H1 (cell line): ENCODE measurements at regions not wholly inside any gene's neighbourhood (a gene's known extent, or its start where the extent isn't known, plus 50 kb on each side); places are given as distances from the start of the nearest gene placed in this dataset.

ENCODE experiments used
- CTCF ChIA-PET: fragments of 300-600 bp; sonication (Branson Sonifier 250); formaldehyde crosslinking; loops from one replicate; lab custom pipeline; 2021; ENCODE audit not compliant: partially characterized antibody; lab: Charles Lee
- POLR2A ChIA-PET: fragments of 300-600 bp; sonication (Branson Sonifier 250); formaldehyde crosslinking; loops from one replicate; lab custom pipeline; 2021; ENCODE audit warnings: inconsistent platforms; ENCODE audit not compliant: partially characterized antibody; lab: Charles Lee
- DNase-seq, 2 experiments: peaks; one replicate each; pipeline versions ENCODE4 v3.0.0 to v3.0.0-alpha.2; 2010 to 2022; ENCODE audit warnings: low spot score in 2 of 2, low read depth in 1 of 2, mixed read lengths in 1 of 2
- FAIRE-seq: peaks from 2 replicates; lab custom pipeline; 2011; peaks lifted over from hg19 to GRCh38; lab: Jason Lieb, UNC
- H2AFZ ChIP-seq: 2 replicates; pipeline ENCODE4 v1.8.1; 2012; ENCODE audit warnings: low read length, inconsistent platforms
- H2AK5ac ChIP-seq: 2 replicates; pipeline ENCODE4 v1.6.1; 2013; ENCODE audit warnings: low read depth, low read length
- H2BK120ac ChIP-seq: replicated peaks from 2 replicates; pipeline ENCODE3; 2013; ENCODE audit warnings: low read depth, low read length, inconsistent platforms
- H2BK12ac ChIP-seq: 2 replicates; pipeline ENCODE4 v1.6.1; 2013; ENCODE audit warnings: low read depth, low read length
- H2BK15ac ChIP-seq: 2 replicates; pipeline ENCODE4 v1.6.1; 2013; ENCODE audit warnings: low read length
- H2BK20ac ChIP-seq: 2 replicates; pipeline ENCODE4 v1.6.1; 2013; ENCODE audit warnings: low read length
- H2BK5ac ChIP-seq: 2 replicates; pipeline ENCODE4 v1.6.1; 2013; ENCODE audit warnings: low read depth, low read length
- H3K14ac ChIP-seq: 2 replicates; pipeline ENCODE4 v1.6.1; 2013; ENCODE audit warnings: inconsistent platforms; ENCODE audit not compliant: insufficient read length
- H3K18ac ChIP-seq: 2 replicates; pipeline ENCODE4 v1.6.1; 2013; ENCODE audit warnings: low read length; ENCODE audit errors: extremely low read depth
- H3K23ac ChIP-seq: 2 replicates; pipeline ENCODE4 v1.6.1; 2013; ENCODE audit warnings: inconsistent platforms; ENCODE audit not compliant: insufficient read length
- H3K23me2 ChIP-seq: 2 replicates; pipeline ENCODE4 v1.6.1; 2013; ENCODE audit warnings: low read depth, low read length
- H3K27ac ChIP-seq: 2 replicates; pipeline ENCODE4 v1.6.1; 2011; ENCODE audit warnings: low read depth, low read length, inconsistent platforms
- H3K27me3 ChIP-seq, 4 experiments: replicated peaks in 1 of 4; 1 replicate in 1 of 4; 2 replicates in 3 of 4; pipeline versions ENCODE4 v1.6.1 to v1.8.1; 2011 to 2013; ENCODE audit warnings: low read length in 3 of 4, mild to moderate bottlenecking in 3 of 4, inconsistent platforms in 2 of 4, mixed read lengths in 2 of 4, moderate library complexity in 1 of 4; ENCODE audit not compliant: control insufficient read depth in 3 of 4, insufficient read depth in 3 of 4; ENCODE audit errors: extremely low read depth in 1 of 4
- H3K36me3 ChIP-seq, 4 experiments: 2 replicates each; pipeline versions ENCODE4 v1.6.1 to v1.8.1; 2011 to 2013; ENCODE audit warnings: mild to moderate bottlenecking in 4 of 4, low read length in 3 of 4, moderate library complexity in 2 of 4, control low read depth in 1 of 4, inconsistent platforms in 1 of 4; ENCODE audit not compliant: insufficient read depth in 4 of 4, control insufficient read depth in 2 of 4
- H3K4ac ChIP-seq: replicated peaks from 2 replicates; pipeline ENCODE3; 2013; ENCODE audit warnings: low read length, low read depth, mixed read lengths, inconsistent platforms; ENCODE audit not compliant: insufficient read length
- H3K4me1 ChIP-seq, 4 experiments: replicated peaks in 1 of 4; 1 replicate in 1 of 4; 2 replicates in 3 of 4; pipeline versions ENCODE4 v1.6.1 to v1.8.1; 2011 to 2013; ENCODE audit warnings: low read length in 3 of 4, inconsistent platforms in 2 of 4, mixed read lengths in 1 of 4; ENCODE audit not compliant: insufficient read depth in 4 of 4, control insufficient read depth in 3 of 4
- H3K4me2 ChIP-seq, 2 experiments: 2 replicates each; pipeline versions ENCODE4 v1.6.1 to v1.8.1; 2011 to 2013; ENCODE audit warnings: low read depth in 2 of 2, low read length in 2 of 2, control low read depth in 1 of 2, inconsistent platforms in 1 of 2, mild to moderate bottlenecking in 1 of 2; ENCODE audit not compliant: insufficient read depth in 1 of 2
- H3K4me3 ChIP-seq, 4 experiments: fragments of 200-600, 300-600 bp in 1 of 4; sonication (generic), shearing (Covaris generic), sonication (Bioruptor Twin) in 1 of 4; 2 replicates each; pipeline versions ENCODE4 v1.5.1 to v1.8.1; 2011 to 2016; ENCODE audit warnings: low read length in 4 of 4, low read depth in 3 of 4, control low read depth in 2 of 4, inconsistent platforms in 2 of 4, mild to moderate bottlenecking in 2 of 4, mixed read lengths in 1 of 4, moderate library complexity in 1 of 4; ENCODE audit not compliant: insufficient read depth in 2 of 4; ENCODE audit errors: extremely low read depth in 1 of 4
- H3K56ac ChIP-seq: replicated peaks from 2 replicates; pipeline ENCODE3; 2013; ENCODE audit warnings: low read depth, mild to moderate bottlenecking, mixed read lengths, low read length, inconsistent platforms; ENCODE audit not compliant: insufficient read length
- H3K79me1 ChIP-seq: 2 replicates; pipeline ENCODE4 v1.6.1; 2013; ENCODE audit warnings: low read depth, low read length, control low read depth
- H3K79me2 ChIP-seq, 2 experiments: 2 replicates each; pipeline versions ENCODE4 v1.6.1 to v1.8.1; 2012 to 2013; ENCODE audit warnings: low read length in 2 of 2, mild to moderate bottlenecking in 2 of 2, inconsistent platforms in 1 of 2; ENCODE audit not compliant: insufficient read depth in 2 of 2, control insufficient read depth in 1 of 2
- H3K9ac ChIP-seq, 4 experiments: replicated peaks in 1 of 4; 1 replicate in 1 of 4; 2 replicates in 3 of 4; pipeline versions ENCODE4 v1.6.1 to v1.8.1; 2011 to 2013; ENCODE audit warnings: low read depth in 3 of 4, low read length in 3 of 4, control low read depth in 2 of 4, mild to moderate bottlenecking in 2 of 4, moderate library complexity in 2 of 4, inconsistent platforms in 1 of 4; ENCODE audit errors: extremely low read depth in 1 of 4
- H3K9me3 ChIP-seq, 2 experiments: 2 replicates each; pipeline versions ENCODE4 v1.6.1 to v1.8.1; 2012 to 2013; ENCODE audit warnings: mild to moderate bottlenecking in 2 of 2, moderate library complexity in 2 of 2, control low read depth in 1 of 2, inconsistent platforms in 1 of 2, low read depth in 1 of 2, low read length in 1 of 2, mixed read lengths in 1 of 2; ENCODE audit not compliant: insufficient read depth in 2 of 2
- H4K20me1 ChIP-seq, 2 experiments: replicated peaks in 1 of 2; 2 replicates each; pipeline versions ENCODE3 to v1.8.1; 2011 to 2013; ENCODE audit warnings: inconsistent platforms in 2 of 2, low read length in 2 of 2, mild to moderate bottlenecking in 1 of 2; ENCODE audit not compliant: insufficient read depth in 2 of 2, control insufficient read depth in 1 of 2
- H4K5ac ChIP-seq: 2 replicates; pipeline ENCODE4 v1.6.1; 2013; ENCODE audit warnings: low read length, low read depth, mixed read lengths, inconsistent platforms; ENCODE audit not compliant: insufficient read length
- H4K8ac ChIP-seq: 2 replicates; pipeline ENCODE4 v1.8.0; 2013; ENCODE audit warnings: mild to moderate bottlenecking, moderate library complexity, low read length, inconsistent platforms; ENCODE audit not compliant: insufficient read depth; ENCODE audit errors: extremely low read depth
- H4K91ac ChIP-seq: replicated peaks from 2 replicates; pipeline ENCODE3; 2013; ENCODE audit warnings: low read length, mixed read lengths, inconsistent platforms; ENCODE audit not compliant: insufficient read length
- BCL11A ChIP-seq, 2 experiments: IDR thresholded peaks; one replicate each; pipeline ENCODE4 v1.6.1; 2011; ENCODE audit warnings: low read depth in 2 of 2, low read length in 2 of 2, mild to moderate bottlenecking in 2 of 2
- CBX8 ChIP-seq: fragments of 300-800, 300-1000 bp; sonication (generic); IDR thresholded peaks from 2 replicates; pipeline ENCODE4 v1.7.1; 2016; ENCODE audit warnings: low read depth, low read length, borderline replicate concordance
- E2F6 ChIP-seq: IDR thresholded peaks from 2 replicates; pipeline ENCODE4 v1.6.1; 2012; ENCODE audit warnings: inconsistent platforms
- EGR1 ChIP-seq: IDR thresholded peaks from 2 replicates; pipeline ENCODE4 v1.6.1; 2011; ENCODE audit warnings: low read depth, low read length, borderline replicate concordance
- GTF2F1 ChIP-seq: IDR thresholded peaks from 2 replicates; pipeline ENCODE4 v1.6.1; 2012; ENCODE audit warnings: low read depth, low read length, improper control_type of control experiment, borderline replicate concordance
- HDAC2 ChIP-seq, 2 experiments: fragments of 300-600 bp in 1 of 2; sonication (generic) in 1 of 2; IDR thresholded peaks; 2 replicates each; pipeline ENCODE4 v1.6.1; 2011 to 2012; ENCODE audit warnings: low read depth in 2 of 2, low read length in 2 of 2, mild to moderate bottlenecking in 2 of 2, moderate library complexity in 2 of 2, borderline replicate concordance in 1 of 2, inconsistent platforms in 1 of 2
- KDM4A ChIP-seq: IDR thresholded peaks from one replicate; pipeline ENCODE4 v1.7.1; 2012; ENCODE audit warnings: low read depth, mild to moderate bottlenecking, moderate library complexity, low read length, inconsistent platforms; ENCODE audit not compliant: severe bottlenecking
- NANOG ChIP-seq: IDR thresholded peaks from 2 replicates; pipeline ENCODE4 v1.6.1; 2011; ENCODE audit warnings: low read length, low read depth, mild to moderate bottlenecking, inconsistent platforms; ENCODE audit not compliant: insufficient read depth, poor library complexity, severe bottlenecking
- PHF8 ChIP-seq: fragments of 200-600 bp; sonication (generic); conservative IDR thresholded peaks from 2 replicates; pipeline ENCODE4 v1.7.1; 2012; ENCODE audit warnings: low read depth, mild to moderate bottlenecking, inconsistent platforms, low read length, moderate library complexity
- POLR2AphosphoS5 ChIP-seq: IDR thresholded peaks from 2 replicates; pipeline ENCODE4 v1.6.1; 2011; ENCODE audit warnings: low read depth, low read length
- RFX5 ChIP-seq: IDR thresholded peaks from 2 replicates; pipeline ENCODE4 v1.6.1; 2011; ENCODE audit warnings: low read depth, low read length, improper control_type of control experiment, borderline replicate concordance
- RXRA ChIP-seq: IDR thresholded peaks from 2 replicates; pipeline ENCODE4 v1.6.1; 2011; ENCODE audit warnings: low read depth, mild to moderate bottlenecking, low read length, moderate library complexity; ENCODE audit not compliant: insufficient read depth
- SAP30 ChIP-seq: fragments of 300-600 bp; sonication (generic); IDR thresholded peaks from 2 replicates; pipeline ENCODE4 v1.7.1; 2012; ENCODE audit warnings: low read length, moderate library complexity, mild to moderate bottlenecking, inconsistent platforms; ENCODE audit not compliant: insufficient read depth, insufficient replicate concordance
- WGBS, 2 experiments: shearing (Covaris generic) in 1 of 2; methylation state at CpG; one replicate each; pipeline versions ENCODE4 v1.1.6 to v1.1.7; 2013 to 2015; ENCODE audit warnings: low lambda C conversion rate in 2 of 2, mixed read lengths in 2 of 2, inconsistent platforms in 1 of 2, low coverage in 1 of 2, missing lambda C conversion rate in 1 of 2; ENCODE audit not compliant: insufficient replicate concordance in 2 of 2, insufficient coverage in 1 of 2, insufficient read length in 1 of 2; ENCODE audit errors: extremely low coverage in 1 of 2, missing lambda C conversion rate in 1 of 2; 5-methylcytosine and 5-hydroxymethylcytosine counted together

GRCh38 chr14:24706351-24706750 lies 72.4 kb upstream of the GZMB start:
- no peak overlapping the region for H2BK12ac ChIP-seq
- DNase-seq: no peak
- CTCF ChIA-PET: interaction anchor here (0.7 to 1.3 kb wide), 3 partner anchors 27 to 354 kb away, joined by 3 to 4 read pairs (median 3); no protein-coding TSS in a partner anchor
- H3K27ac ChIP-seq: no peak overlapping the region
- H2BK20ac ChIP-seq: no peak overlapping the region
- no peak overlapping the region for H4K8ac ChIP-seq
- H3K14ac ChIP-seq: no peak overlapping the region
- no peaks in the 10 kb centered on the region for H3K79me2 ChIP-seq
- WGBS, 2 experiments: 100% methylated on average over 3 of the region's 3 CpGs; no CpG with 5 or more reads in 1 of the 2 experiments
- no peaks in the 10 kb centered on the region for H3K4me1 ChIP-seq
- no peak overlapping the region for H3K4me2 ChIP-seq
- H2BK120ac ChIP-seq: no peak overlapping the region
- no peak overlapping the region for H3K4ac ChIP-seq
- no peak overlapping the region for H4K5ac ChIP-seq
- H4K91ac ChIP-seq: no peak overlapping the region
- no peaks in the 10 kb centered on the region for H3K9me3 ChIP-seq
- H2AFZ ChIP-seq: no peak overlapping the region
- no peak overlapping the region for H2AK5ac ChIP-seq
- no peak overlapping the region for H2BK15ac ChIP-seq
- H4K20me1 ChIP-seq: no peaks in the 10 kb centered on the region
- no peaks in the 10 kb centered on the region for H3K23me2 ChIP-seq
- no peak for FAIRE-seq
- TF ChIP-seq RXRA (no peak), RFX5 (no peak), POLR2AphosphoS5 (no peak), BCL11A (IDR thresholded peaks at IDR 0.05; ENCODE audit: low read depth in 2 of 2, low read length in 2 of 2) (no peak), PHF8 (no peak), HDAC2 (IDR thresholded peaks at IDR 0.05; ENCODE audit: borderline replicate concordance in 1 of 2, low read depth in 2 of 2, low read length in 2 of 2) (no peak), KDM4A (no peak), CBX8 (no peak), EGR1 (no peak), GTF2F1 (no peak), NANOG (no peak), E2F6 (no peak), SAP30 (no peak)
- H3K4me3 ChIP-seq: no peak overlapping the region
- POLR2A ChIA-PET: no interaction called here
- H3K27me3 ChIP-seq: no peaks in the 10 kb centered on the region
- H3K79me1 ChIP-seq: no peaks in the 10 kb centered on the region
- no peak overlapping the region for H3K9ac ChIP-seq
- no peak overlapping the region for H3K23ac ChIP-seq
- no peaks in the 10 kb centered on the region for H3K36me3 ChIP-seq
- H3K56ac ChIP-seq: no peak overlapping the region
- no peak overlapping the region for H2BK5ac ChIP-seq
- H3K18ac ChIP-seq: no peak overlapping the region
